ENCODE measurements at regions not wholly inside any gene's neighbourhood (a gene's known extent, or its start where the extent isn't known, plus 50 kb on each side); places are given as distances from the start of the nearest gene placed in this dataset.

DNA sequence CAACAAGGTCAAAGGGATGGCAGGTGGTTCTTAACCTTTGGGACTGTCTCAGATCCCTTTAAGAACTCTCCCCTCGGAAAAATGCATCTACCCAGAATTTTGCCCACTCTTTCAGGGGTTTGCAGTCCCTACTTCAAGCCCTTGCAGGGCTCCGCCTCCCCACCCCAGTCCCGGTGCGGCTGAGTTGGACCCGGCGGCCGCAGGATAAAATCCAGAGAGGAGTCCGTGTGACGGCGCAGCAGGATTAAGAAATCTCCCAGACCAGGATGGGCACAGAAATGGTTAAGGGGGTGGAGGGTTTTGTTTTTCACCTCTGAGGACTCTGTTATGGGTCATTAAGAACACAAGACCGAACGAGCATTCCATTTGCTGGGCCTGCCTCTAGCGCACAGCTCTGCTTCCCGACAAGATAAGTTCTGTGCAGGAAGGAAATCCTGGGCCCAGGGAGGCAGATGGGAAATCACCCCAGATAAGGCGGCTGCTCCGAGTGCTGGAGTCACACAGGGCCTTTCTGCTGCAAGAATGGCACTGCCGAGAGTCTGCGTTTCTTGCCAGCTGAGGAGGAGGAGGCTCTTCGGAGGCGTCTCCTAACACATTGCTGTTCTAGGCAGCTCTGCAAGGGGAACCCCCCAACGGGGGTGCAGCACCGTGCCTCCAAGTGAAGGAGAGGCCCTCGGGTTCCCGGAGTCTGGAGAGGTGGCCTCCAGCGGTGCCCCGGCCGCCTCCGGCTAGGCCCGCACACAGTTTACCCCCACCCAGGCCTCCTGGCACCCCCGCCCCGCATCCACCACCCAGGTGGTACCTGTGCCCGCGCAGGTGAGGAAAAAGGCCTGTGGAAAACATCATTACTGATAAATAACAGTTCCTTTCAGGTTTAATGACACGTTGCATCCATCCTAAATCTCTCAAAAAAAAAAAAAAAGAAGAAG lies 277.6 kb downstream of the BCOR start:
- TF ChIP-seq, protein P1, sequence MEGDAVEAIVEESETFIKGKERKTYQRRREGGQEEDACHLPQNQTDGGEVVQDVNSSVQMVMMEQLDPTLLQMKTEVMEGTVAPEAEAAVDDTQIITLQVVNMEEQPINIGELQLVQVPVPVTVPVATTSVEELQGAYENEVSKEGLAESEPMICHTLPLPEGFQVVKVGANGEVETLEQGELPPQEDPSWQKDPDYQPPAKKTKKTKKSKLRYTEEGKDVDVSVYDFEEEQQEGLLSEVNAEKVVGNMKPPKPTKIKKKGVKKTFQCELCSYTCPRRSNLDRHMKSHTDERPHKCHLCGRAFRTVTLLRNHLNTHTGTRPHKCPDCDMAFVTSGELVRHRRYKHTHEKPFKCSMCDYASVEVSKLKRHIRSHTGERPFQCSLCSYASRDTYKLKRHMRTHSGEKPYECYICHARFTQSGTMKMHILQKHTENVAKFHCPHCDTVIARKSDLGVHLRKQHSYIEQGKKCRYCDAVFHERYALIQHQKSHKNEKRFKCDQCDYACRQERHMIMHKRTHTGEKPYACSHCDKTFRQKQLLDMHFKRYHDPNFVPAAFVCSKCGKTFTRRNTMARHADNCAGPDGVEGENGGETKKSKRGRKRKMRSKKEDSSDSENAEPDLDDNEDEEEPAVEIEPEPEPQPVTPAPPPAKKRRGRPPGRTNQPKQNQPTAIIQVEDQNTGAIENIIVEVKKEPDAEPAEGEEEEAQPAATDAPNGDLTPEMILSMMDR (IDR thresholded peaks at IDR 0.05; ENCODE audit: insufficient read depth, low read length, poor library complexity, severe bottlenecking): no peak
- TF ChIP-seq EZH2phosphoT487 (conservative IDR thresholded peaks at IDR 0.05; ENCODE audit: low read length): no peak
